ENCODE measurements at regions not wholly inside any gene's neighbourhood (a gene's known extent, or its start where the extent isn't known, plus 50 kb on each side); places are given as distances from the start of the nearest gene placed in this dataset.

GRCh38 chr2:74048147-74048546 is 63.4 kb downstream of the TET3 start:
- TF ChIP-seq CTCF (IDR thresholded peaks at IDR 0.05; ENCODE audit: insufficient read depth, low read length, poor library complexity, severe bottlenecking) (no peak), EZH2phosphoT487 (conservative IDR thresholded peaks at IDR 0.05; ENCODE audit: low read length) (no peak)
- Histone ChIP-seq H2AFZ (ENCODE audit: low read depth, low read length, severe bottlenecking) (no peak overlapping the region), H3K9ac (ENCODE audit: low read length) (no peak overlapping the region), H3K4me2 (ENCODE audit: low read depth, low read length, poor library complexity, severe bottlenecking) (no peak overlapping the region), H3K9me2 (replicated peaks; ENCODE audit: insufficient read depth, low read length) (no peaks in the 10 kb centered on the region), H3K27ac (ENCODE audit: low read depth, low read length) (no peak overlapping the region), H3K27me3 (ENCODE audit: low read length) (no peaks in the 10 kb centered on the region), H3K9me3 (ENCODE audit: insufficient read depth, low read length) (no peaks in the 10 kb centered on the region), H3K36me3 (ENCODE audit: low read length) (no peaks in the 10 kb centered on the region), H4K20me1 (ENCODE audit: low read depth, low read length) (no peaks in the 10 kb centered on the region), H3F3A (ENCODE audit: insufficient read depth) (no peaks in the 10 kb centered on the region), H3K79me2 (ENCODE audit: insufficient read depth, low read length) (peaks cover 39% of the 10 kb centered on the region), H3K4me3 (ENCODE audit: insufficient read depth, low read length, poor library complexity, severe bottlenecking) (no peak overlapping the region)

- Histone ChIP-seq H3K4me2 (ENCODE audit: low read depth, low read length, poor library complexity, severe bottlenecking) (no peak overlapping the region), H3K27me3 (ENCODE audit: low read length) (no peaks in the 10 kb centered on the region), H3K79me2 (ENCODE audit: insufficient read depth, low read length) (peaks cover 37% of the 10 kb centered on the region), H2AFZ (ENCODE audit: low read depth, low read length, severe bottlenecking) (no peak overlapping the region), H3K4me3 (ENCODE audit: insufficient read depth, low read length, poor library complexity, severe bottlenecking) (no peak overlapping the region), H3K36me3 (ENCODE audit: low read length) (no peaks in the 10 kb centered on the region), H3F3A (ENCODE audit: insufficient read depth) (no peaks in the 10 kb centered on the region), H3K9me3 (ENCODE audit: insufficient read depth, low read length) (no peaks in the 10 kb centered on the region), H3K9me2 (replicated peaks; ENCODE audit: insufficient read depth, low read length) (no peaks in the 10 kb centered on the region), H3K9ac (ENCODE audit: low read length) (no peak overlapping the region), H4K20me1 (ENCODE audit: low read depth, low read length) (no peaks in the 10 kb centered on the region), H3K27ac (ENCODE audit: low read depth, low read length) (no peak overlapping the region)
- TF ChIP-seq EZH2phosphoT487 (conservative IDR thresholded peaks at IDR 0.05; ENCODE audit: low read length) = no peak
- no peak for TF ChIP-seq CTCF (IDR thresholded peaks at IDR 0.05; ENCODE audit: insufficient read depth, low read length, poor library complexity, severe bottlenecking)
These were observed 64.3 kb downstream of the TET3 start for GRCh38 chr2:74048843-74049519.

DNA sequence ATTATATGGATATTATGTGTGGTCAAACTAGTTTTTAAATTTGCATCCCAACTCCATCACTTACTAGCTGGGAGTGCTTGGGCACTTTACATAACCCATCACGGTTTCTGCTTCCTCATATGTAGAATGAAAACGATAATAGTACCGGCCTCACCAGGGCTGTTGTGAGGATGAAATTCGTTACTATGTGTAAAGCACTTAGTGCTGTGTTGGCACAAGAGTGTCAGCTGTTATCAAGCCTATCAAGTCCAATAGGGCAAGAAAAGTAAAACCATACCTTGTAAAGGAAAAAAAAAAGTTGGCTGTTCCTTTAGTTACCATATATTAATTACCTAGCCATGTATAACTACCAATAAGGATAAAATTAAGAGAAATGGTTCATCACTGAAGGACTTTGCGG is 65.4 kb downstream of the TET3 start:
- Histone ChIP-seq H3K27me3 (ENCODE audit: low read length) (no peaks in the 10 kb centered on the region), H3K9ac (ENCODE audit: low read length) (no peak overlapping the region), H3K36me3 (ENCODE audit: low read length) (no peaks in the 10 kb centered on the region), H3K4me2 (ENCODE audit: low read depth, low read length, poor library complexity, severe bottlenecking) (no peak overlapping the region), H4K20me1 (ENCODE audit: low read depth, low read length) (no peaks in the 10 kb centered on the region), H3K27ac (ENCODE audit: low read depth, low read length) (no peak overlapping the region), H3K79me2 (ENCODE audit: insufficient read depth, low read length) (peaks cover 34% of the 10 kb centered on the region), H3K9me2 (replicated peaks; ENCODE audit: insufficient read depth, low read length) (no peaks in the 10 kb centered on the region), H3K4me3 (ENCODE audit: insufficient read depth, low read length, poor library complexity, severe bottlenecking) (no peak overlapping the region), H3F3A (ENCODE audit: insufficient read depth) (no peaks in the 10 kb centered on the region), H3K9me3 (ENCODE audit: insufficient read depth, low read length) (no peaks in the 10 kb centered on the region), H2AFZ (ENCODE audit: low read depth, low read length, severe bottlenecking) (no peak overlapping the region)
- TF ChIP-seq CTCF (IDR thresholded peaks at IDR 0.05; ENCODE audit: insufficient read depth, low read length, poor library complexity, severe bottlenecking) = no peak
- no peak for TF ChIP-seq EZH2phosphoT487 (conservative IDR thresholded peaks at IDR 0.05; ENCODE audit: low read length)
